ENCODE measurements at regions not wholly inside any gene's neighbourhood (a gene's known extent, or its start where the extent isn't known, plus 50 kb on each side); places are given as distances from the start of the nearest gene placed in this dataset.

DNA sequence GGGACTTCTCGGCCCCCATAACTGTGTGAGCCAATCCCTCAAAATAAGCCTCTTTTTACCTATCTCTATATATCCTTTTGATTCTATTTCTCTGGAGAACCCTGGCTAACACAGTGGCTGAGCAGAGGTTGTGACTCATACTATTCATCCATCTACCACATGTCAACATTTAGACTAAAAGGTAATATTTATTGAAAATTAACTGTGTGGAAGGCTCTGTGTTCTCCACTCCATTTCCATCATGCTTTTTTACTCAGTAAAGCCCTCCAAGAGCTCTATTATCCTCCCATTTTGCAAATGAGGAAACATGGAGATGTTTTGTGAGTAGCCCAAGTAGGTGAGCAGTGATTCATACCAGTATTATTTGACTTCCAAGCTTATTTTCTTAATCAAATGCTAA lies 217.9 kb upstream of the DCBLD2 start:
- TF ChIP-seq EZH2phosphoT487 (IDR thresholded peaks at IDR 0.05; ENCODE audit: low read length): no peak
- no peak for TF ChIP-seq CTCF (IDR thresholded peaks at IDR 0.05; ENCODE audit: low read length)
- TF ChIP-seq EZH2 (optimal IDR thresholded peaks at IDR 0.05; ENCODE audit: low read depth, low read length): no peak
